Cardiac muscle cell (in vitro differentiated cells and primary cell): ENCODE measurements at regions not wholly inside any gene's neighbourhood (a gene's known extent, or its start where the extent isn't known, plus 50 kb on each side); places are given as distances from the start of the nearest gene placed in this dataset.

Experiments used
- DNase-seq, 2 donors: peaks; one replicate each; pipeline versions ENCODE4 v3.0.0 to v3.0.0-alpha.2; 2010 to 2017; ENCODE audit warnings: low read depth in 1 of 2, low spot score in 1 of 2
- H3K27ac ChIP-seq: fragments of 200-600 bp; sonication (generic); 2 replicates; pipeline ENCODE4 v1.5.1; 2016
- H3K27me3 ChIP-seq: fragments of 200-600 bp; sonication (generic); 2 replicates; pipeline ENCODE4 v1.6.0; 2016; ENCODE audit warnings: control low read depth
- H3K36me3 ChIP-seq: fragments of 200-600 bp; sonication (generic); 2 replicates; pipeline ENCODE4 v1.5.1; 2016; ENCODE audit warnings: control low read depth
- H3K4me1 ChIP-seq: fragments of 200-600 bp; sonication (generic); 2 replicates; pipeline ENCODE4 v1.8.1; 2017; ENCODE audit warnings: low read depth, mild to moderate bottlenecking, mixed run types
- H3K4me3 ChIP-seq: fragments of 200-600 bp; sonication (generic); 2 replicates; pipeline ENCODE4 v1.5.1; 2016; ENCODE audit warnings: mild to moderate bottlenecking
- H3K9me3 ChIP-seq: fragments of 200-600 bp; sonication (generic); 2 replicates; pipeline ENCODE4 v1.5.1; 2017; ENCODE audit warnings: low read depth, mild to moderate bottlenecking, control low read depth
- CTCF ChIP-seq: IDR thresholded peaks from 2 replicates; pipeline ENCODE4 v1.5.1; 2012; ENCODE audit warnings: low read depth, mild to moderate bottlenecking, low read length

- Histone ChIP-seq H3K27ac (no peak overlapping the region), H3K27me3 (no peaks in the 10 kb centered on the region), H3K4me1 (no peaks in the 10 kb centered on the region), H3K4me3 (no peak overlapping the region), H3K36me3 (no peaks in the 10 kb centered on the region), H3K9me3 (no peaks in the 10 kb centered on the region)
- no peak for TF ChIP-seq CTCF
- DNase-seq: no peak
Observed at GRCh38 chr4:151931563-151931962, 170.8 kb upstream of the GATB start.

GRCh38 chr4:151930372-151930771, 169.6 kb upstream of the GATB start:
- no peaks in the 10 kb centered on the region for H3K9me3 ChIP-seq
- no peak overlapping the region for H3K4me3 ChIP-seq
- H3K27me3 ChIP-seq: no peaks in the 10 kb centered on the region
- no peaks in the 10 kb centered on the region for H3K36me3 ChIP-seq
- no peak overlapping the region for H3K27ac ChIP-seq
- H3K4me1 ChIP-seq: no peaks in the 10 kb centered on the region
- TF ChIP-seq CTCF: no peak
- peak in 1 of 2 donors; percentile 14 for DNase-seq

GRCh38 chr4:151928112-151928511, 167.3 kb upstream of the GATB start:
- H3K9me3 ChIP-seq: no peaks in the 10 kb centered on the region
- no peak for DNase-seq
- H3K4me3 ChIP-seq: no peak overlapping the region
- TF ChIP-seq CTCF: no peak
- H3K4me1 ChIP-seq: no peaks in the 10 kb centered on the region
- no peaks in the 10 kb centered on the region for H3K36me3 ChIP-seq
- no peaks in the 10 kb centered on the region for H3K27me3 ChIP-seq
- H3K27ac ChIP-seq: no peak overlapping the region

GRCh38 chr4:151922811-151923210, 162.0 kb upstream of the GATB start:
- H3K4me1 ChIP-seq: no peaks in the 10 kb centered on the region
- H3K4me3 ChIP-seq: no peak overlapping the region
- H3K9me3 ChIP-seq: no peaks in the 10 kb centered on the region
- no peak overlapping the region for H3K27ac ChIP-seq
- DNase-seq: no peak
- no peaks in the 10 kb centered on the region for H3K36me3 ChIP-seq
- H3K27me3 ChIP-seq: no peaks in the 10 kb centered on the region
- TF ChIP-seq CTCF: no peak

GRCh38 chr4:151922306-151922705, 161.5 kb upstream of the GATB start:
- H3K27me3 ChIP-seq: no peaks in the 10 kb centered on the region
- no peak overlapping the region for H3K27ac ChIP-seq
- H3K4me3 ChIP-seq: no peak overlapping the region
- H3K9me3 ChIP-seq: no peaks in the 10 kb centered on the region
- no peaks in the 10 kb centered on the region for H3K4me1 ChIP-seq
- DNase-seq: peak in 1 of 2 donors; percentile 9
- H3K36me3 ChIP-seq: no peaks in the 10 kb centered on the region
- no peak for TF ChIP-seq CTCF

GRCh38 chr4:151921811-151922210, 161.0 kb upstream of the GATB start:
- no peak for TF ChIP-seq CTCF
- DNase-seq: no peak
- H3K27ac ChIP-seq: no peak overlapping the region
- H3K27me3 ChIP-seq: no peaks in the 10 kb centered on the region
- no peak overlapping the region for H3K4me3 ChIP-seq
- H3K36me3 ChIP-seq: no peaks in the 10 kb centered on the region
- H3K9me3 ChIP-seq: no peaks in the 10 kb centered on the region
- no peaks in the 10 kb centered on the region for H3K4me1 ChIP-seq
